ENCODE measurements at regions not wholly inside any gene's neighbourhood (a gene's known extent, or its start where the extent isn't known, plus 50 kb on each side); places are given as distances from the start of the nearest gene placed in this dataset.
A peak's percentile ranks its signal among the peaks of the same experiment; 100 is the strongest.
"Not testable (repeated sequence)": the region's sequence is repeated elsewhere in the genome, so short reads cannot be mapped to it uniquely, and the experiment has no call there.

DNA sequence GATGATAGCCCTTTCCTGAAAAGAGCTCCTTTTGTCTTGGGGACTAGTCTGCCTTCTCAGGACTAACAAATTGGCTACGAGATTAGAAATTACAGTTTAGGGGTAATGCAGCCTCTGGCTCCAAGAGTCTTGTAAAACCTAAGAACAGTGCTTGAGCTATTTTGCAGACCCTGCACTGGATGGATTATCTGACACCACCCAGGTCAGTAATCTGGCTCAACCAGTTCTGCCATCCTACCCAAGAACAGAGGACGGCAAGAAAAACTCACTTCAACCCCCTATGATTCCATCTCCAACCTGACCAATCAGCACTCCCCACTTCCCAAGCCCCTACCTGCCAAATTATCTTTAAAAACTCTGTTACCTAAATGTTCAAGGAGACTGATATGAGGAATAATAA lies 225.1 kb downstream of the FAM47A start:
- H3K4me3 ChIP-seq (ENCODE audit: low read length), result no peak overlapping the region
- H3K9me3 ChIP-seq (ENCODE audit: control insufficient read depth, low read length), result peaks cover 15% of the 10 kb centered on the region
- no peaks in the 10 kb centered on the region for H3K36me3 ChIP-seq (ENCODE audit: control insufficient read depth, insufficient read depth, low read length, severe bottlenecking)
- H3K27me3 ChIP-seq (replicated peaks; ENCODE audit: control insufficient read depth, insufficient read depth, low read length), result peaks cover 5% of the 10 kb centered on the region
- no peaks in the 10 kb centered on the region for H3K4me1 ChIP-seq (ENCODE audit: control insufficient read depth, insufficient read depth, low read length)
- DNase-seq (ENCODE audit: low read depth), result no peak
- no peak overlapping the region for H3K9ac ChIP-seq (ENCODE audit: low read length)

DNA sequence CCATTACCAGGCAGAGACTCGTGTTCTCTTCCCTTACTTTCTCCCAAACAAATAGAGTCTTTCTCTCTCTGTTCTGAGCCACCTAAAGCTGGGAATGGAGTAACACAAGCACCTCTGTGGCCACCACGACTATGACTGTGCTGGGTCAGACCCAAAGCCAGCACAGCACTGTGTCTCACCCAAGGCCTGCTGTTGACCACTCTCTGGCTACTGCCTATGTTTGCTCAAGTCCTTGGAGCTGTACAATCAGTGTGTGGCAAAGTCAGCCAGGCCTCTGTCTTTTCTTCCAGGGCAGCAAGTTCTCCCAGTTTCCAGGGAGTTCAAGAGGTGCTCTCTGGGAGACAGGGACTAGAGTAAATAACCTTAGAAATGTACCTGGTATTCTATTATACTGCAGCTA lies 239.4 kb downstream of the FAM47A start:
- Histone ChIP-seq H3K9me3 (ENCODE audit: control insufficient read depth, low read length) (no peaks in the 10 kb centered on the region), H3K36me3 (ENCODE audit: control insufficient read depth, insufficient read depth, low read length, severe bottlenecking) (no peaks in the 10 kb centered on the region), H3K4me3 (ENCODE audit: low read length) (no peak overlapping the region), H3K9ac (ENCODE audit: low read length) (no peak overlapping the region), H3K27me3 (replicated peaks; ENCODE audit: control insufficient read depth, insufficient read depth, low read length) (no peaks in the 10 kb centered on the region), H3K4me1 (ENCODE audit: control insufficient read depth, insufficient read depth, low read length) (no peaks in the 10 kb centered on the region)
- no peak for DNase-seq (ENCODE audit: low read depth)

DNA sequence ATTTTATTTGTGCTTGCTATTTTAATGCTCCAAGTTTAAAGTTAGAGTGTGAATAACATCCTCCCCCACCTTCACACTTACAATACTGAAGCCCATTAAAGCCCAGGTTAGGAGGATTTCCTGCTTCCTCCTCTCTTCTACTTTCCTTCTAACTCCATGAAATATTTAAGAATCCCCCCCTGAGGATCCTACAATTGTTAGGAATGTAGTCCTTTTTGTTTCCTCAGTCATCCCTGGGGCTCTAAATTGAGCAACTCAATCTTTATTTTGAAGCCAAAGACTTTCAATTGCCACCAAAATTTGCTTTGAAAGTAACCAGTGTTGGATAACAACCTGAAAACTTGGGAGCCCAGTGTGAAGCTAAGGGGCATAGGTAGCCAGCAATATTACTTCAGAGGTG lies 276.9 kb downstream of the FAM47A start:
- Histone ChIP-seq H3K9ac (ENCODE audit: low read length) (no peak overlapping the region), H3K4me3 (ENCODE audit: low read length) (no peak overlapping the region), H3K36me3 (ENCODE audit: control insufficient read depth, insufficient read depth, low read length, severe bottlenecking) (no peaks in the 10 kb centered on the region), H3K4me1 (ENCODE audit: control insufficient read depth, insufficient read depth, low read length) (no peaks in the 10 kb centered on the region), H3K9me3 (ENCODE audit: control insufficient read depth, low read length) (no peaks in the 10 kb centered on the region), H3K27me3 (replicated peaks; ENCODE audit: control insufficient read depth, insufficient read depth, low read length) (no peaks in the 10 kb centered on the region)
- no peak for DNase-seq (ENCODE audit: low read depth)

DNA sequence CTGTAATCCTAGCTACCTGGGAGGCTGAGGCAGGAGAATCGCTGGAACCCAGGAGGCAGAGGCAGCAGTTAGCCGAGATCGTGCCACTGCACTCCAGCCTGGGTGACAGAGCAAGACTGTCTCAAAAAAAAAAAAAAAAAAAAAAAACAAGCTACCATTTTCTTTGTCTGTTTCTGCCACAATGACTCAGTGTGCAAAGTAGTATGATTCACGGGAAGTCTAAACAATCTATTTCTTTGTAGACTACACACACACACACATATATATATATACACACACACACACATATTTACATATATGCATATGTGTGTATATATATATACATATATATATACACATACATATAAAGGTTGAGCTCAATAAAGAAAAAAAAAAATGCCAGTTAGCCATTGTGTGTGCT lies 280.0 kb downstream of the FAM47A start:
- not testable (repeated sequence) for H3K9me3 ChIP-seq (ENCODE audit: control insufficient read depth, low read length); H3K36me3 ChIP-seq (ENCODE audit: control insufficient read depth, insufficient read depth, low read length, severe bottlenecking)

DNA sequence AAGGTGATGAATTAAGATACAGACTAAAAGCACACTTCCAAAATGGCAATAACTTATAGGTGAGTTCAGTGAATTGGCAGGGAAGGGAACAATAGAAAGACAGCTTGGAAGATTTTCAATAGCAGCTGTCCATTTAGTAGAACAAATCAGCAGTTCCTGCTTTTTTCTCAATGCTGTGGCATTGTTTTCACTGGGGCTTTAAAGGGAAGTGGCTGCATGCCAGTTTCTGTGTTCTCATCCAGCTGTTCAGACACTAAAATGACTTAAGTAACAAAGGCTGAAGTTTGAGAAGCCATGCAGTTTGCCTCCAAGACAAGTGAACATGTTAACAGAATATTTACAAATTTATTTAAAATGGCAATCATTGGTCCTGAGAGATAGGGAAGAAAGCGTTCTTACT lies 291.9 kb downstream of the FAM47A start:
- H3K36me3 ChIP-seq (ENCODE audit: control insufficient read depth, insufficient read depth, low read length, severe bottlenecking), result no peaks in the 10 kb centered on the region
- no peak for DNase-seq (ENCODE audit: low read depth)
- no peak overlapping the region for H3K9ac ChIP-seq (ENCODE audit: low read length)
- H3K4me3 ChIP-seq (ENCODE audit: low read length), result no peak overlapping the region
- H3K27me3 ChIP-seq (replicated peaks; ENCODE audit: control insufficient read depth, insufficient read depth, low read length), result no peaks in the 10 kb centered on the region
- H3K4me1 ChIP-seq (ENCODE audit: control insufficient read depth, insufficient read depth, low read length), result no peaks in the 10 kb centered on the region
- peaks cover 10% of the 10 kb centered on the region for H3K9me3 ChIP-seq (ENCODE audit: control insufficient read depth, low read length)

More for the DNA sequence above, 280.0 kb downstream of the FAM47A start:
- not testable (repeated sequence) for H3K27me3 ChIP-seq (replicated peaks; ENCODE audit: control insufficient read depth, insufficient read depth, low read length); H3K9ac ChIP-seq (ENCODE audit: low read length); H3K4me1 ChIP-seq (ENCODE audit: control insufficient read depth, insufficient read depth, low read length); DNase-seq (ENCODE audit: low read depth); H3K4me3 ChIP-seq (ENCODE audit: low read length)

DNA sequence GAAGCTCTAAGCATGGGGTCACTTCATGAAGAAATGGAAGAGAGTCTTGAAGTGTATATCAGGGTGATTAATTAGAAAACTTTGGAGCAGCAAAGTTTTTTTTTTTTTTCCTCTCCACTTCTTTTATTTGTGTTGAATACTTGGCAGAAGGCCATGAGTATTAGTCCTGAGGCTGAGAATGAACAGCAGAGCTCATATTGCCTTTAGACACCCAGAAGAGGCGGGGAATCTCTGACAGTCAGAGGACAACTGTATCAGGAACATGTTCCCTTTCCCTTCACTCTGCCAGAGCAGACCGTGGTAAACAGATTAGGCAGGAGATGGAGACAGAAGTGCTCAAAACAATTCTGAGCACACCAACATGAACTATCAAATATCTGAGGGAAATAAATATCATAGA lies 300.9 kb downstream of the FAM47A start:
- DNase-seq (ENCODE audit: low read depth), result no peak
- peaks cover 11% of the 10 kb centered on the region for H3K9me3 ChIP-seq (ENCODE audit: control insufficient read depth, low read length)
- no peak overlapping the region for H3K9ac ChIP-seq (ENCODE audit: low read length)
- no peaks in the 10 kb centered on the region for H3K4me1 ChIP-seq (ENCODE audit: control insufficient read depth, insufficient read depth, low read length)
- no peak overlapping the region for H3K4me3 ChIP-seq (ENCODE audit: low read length)
- no peaks in the 10 kb centered on the region for H3K27me3 ChIP-seq (replicated peaks; ENCODE audit: control insufficient read depth, insufficient read depth, low read length)
- no peaks in the 10 kb centered on the region for H3K36me3 ChIP-seq (ENCODE audit: control insufficient read depth, insufficient read depth, low read length, severe bottlenecking)

DNA sequence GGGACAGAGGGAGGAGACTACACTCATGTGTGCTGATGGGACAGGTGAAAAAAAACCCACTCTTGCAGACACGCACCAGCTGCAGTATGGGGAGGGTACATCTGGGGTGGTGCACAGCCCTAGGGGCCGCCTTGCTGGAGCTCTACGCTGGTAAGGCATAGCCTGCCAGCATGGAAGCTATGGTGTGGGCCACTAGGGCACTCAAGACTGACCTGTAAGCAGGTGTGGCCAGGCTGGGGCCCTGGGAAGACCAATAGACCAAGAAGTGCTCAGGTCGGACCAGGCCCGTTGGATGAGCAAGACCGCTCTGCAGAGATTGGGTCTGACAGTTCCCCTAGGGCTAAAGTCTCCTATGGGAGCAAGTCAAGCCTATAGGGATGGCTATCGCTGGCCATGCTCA lies 314.8 kb downstream of the FAM47A start:
- no peaks in the 10 kb centered on the region for H3K4me1 ChIP-seq (ENCODE audit: control insufficient read depth, insufficient read depth, low read length)
- peaks cover 5% of the 10 kb centered on the region for H3K27me3 ChIP-seq (replicated peaks; ENCODE audit: control insufficient read depth, insufficient read depth, low read length)
- no peak overlapping the region for H3K9ac ChIP-seq (ENCODE audit: low read length)
- H3K36me3 ChIP-seq (ENCODE audit: control insufficient read depth, insufficient read depth, low read length, severe bottlenecking), result no peaks in the 10 kb centered on the region
- no peak for DNase-seq (ENCODE audit: low read depth)
- H3K4me3 ChIP-seq (ENCODE audit: low read length), result no peak overlapping the region
- no peaks in the 10 kb centered on the region for H3K9me3 ChIP-seq (ENCODE audit: control insufficient read depth, low read length)

DNA sequence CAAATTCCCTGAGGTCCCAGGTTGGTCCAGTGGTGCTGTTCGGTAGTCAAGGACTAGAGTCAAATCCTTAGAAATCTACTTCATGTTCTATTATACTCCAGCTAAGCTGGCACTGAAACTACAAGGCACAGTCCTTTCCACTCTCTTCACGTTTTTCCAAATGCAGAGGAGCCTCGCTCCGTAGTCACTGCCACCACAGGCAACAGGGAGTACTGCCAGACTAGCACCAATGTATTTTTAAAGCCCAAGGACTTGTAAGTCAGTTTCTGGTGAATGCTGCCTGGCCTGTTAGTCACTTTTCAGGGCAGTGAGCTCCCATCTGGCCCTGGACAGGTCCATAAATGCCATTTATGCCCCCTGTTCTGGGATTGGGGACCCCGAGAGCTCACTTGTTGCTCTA lies 323.5 kb downstream of the FAM47A start:
- Histone ChIP-seq H3K4me1 (ENCODE audit: control insufficient read depth, insufficient read depth, low read length) (no peaks in the 10 kb centered on the region), H3K27me3 (replicated peaks; ENCODE audit: control insufficient read depth, insufficient read depth, low read length) (no peaks in the 10 kb centered on the region), H3K9ac (ENCODE audit: low read length) (no peak overlapping the region), H3K36me3 (ENCODE audit: control insufficient read depth, insufficient read depth, low read length, severe bottlenecking) (no peaks in the 10 kb centered on the region), H3K9me3 (ENCODE audit: control insufficient read depth, low read length) (peaks cover 2% of the 10 kb centered on the region), H3K4me3 (ENCODE audit: low read length) (no peak overlapping the region)
- no peak for DNase-seq (ENCODE audit: low read depth)

DNA sequence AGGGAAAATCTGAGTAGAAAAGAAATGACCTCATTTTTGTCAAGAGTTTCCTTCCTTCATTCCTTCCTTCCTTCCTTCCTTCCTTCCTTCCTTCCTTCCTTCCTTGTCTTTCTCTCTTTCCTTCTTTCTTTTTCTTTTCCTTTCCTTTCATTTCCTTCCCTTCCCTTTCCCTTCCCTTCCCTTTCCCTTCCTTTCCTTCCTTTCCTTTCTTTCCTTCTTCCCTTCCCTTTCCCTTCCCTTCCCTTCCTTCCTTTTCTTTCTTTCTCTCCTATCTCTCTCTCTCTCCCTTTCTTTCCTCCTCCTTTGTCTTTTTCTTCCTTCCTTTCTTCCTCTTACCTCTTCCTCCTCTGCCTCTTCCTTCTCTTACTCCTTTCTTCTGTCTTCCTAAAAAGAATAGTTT lies 347.6 kb downstream of the FAM47A start:
- Histone ChIP-seq H3K9me3 (ENCODE audit: control insufficient read depth, low read length) (no peaks in the 10 kb centered on the region), H3K9ac (ENCODE audit: low read length) (no peak overlapping the region), H3K4me1 (ENCODE audit: control insufficient read depth, insufficient read depth, low read length) (no peaks in the 10 kb centered on the region), H3K4me3 (ENCODE audit: low read length) (no peak overlapping the region), H3K36me3 (ENCODE audit: control insufficient read depth, insufficient read depth, low read length, severe bottlenecking) (no peaks in the 10 kb centered on the region), H3K27me3 (replicated peaks; ENCODE audit: control insufficient read depth, insufficient read depth, low read length) (no peaks in the 10 kb centered on the region)
- no peak for DNase-seq (ENCODE audit: low read depth)

DNA sequence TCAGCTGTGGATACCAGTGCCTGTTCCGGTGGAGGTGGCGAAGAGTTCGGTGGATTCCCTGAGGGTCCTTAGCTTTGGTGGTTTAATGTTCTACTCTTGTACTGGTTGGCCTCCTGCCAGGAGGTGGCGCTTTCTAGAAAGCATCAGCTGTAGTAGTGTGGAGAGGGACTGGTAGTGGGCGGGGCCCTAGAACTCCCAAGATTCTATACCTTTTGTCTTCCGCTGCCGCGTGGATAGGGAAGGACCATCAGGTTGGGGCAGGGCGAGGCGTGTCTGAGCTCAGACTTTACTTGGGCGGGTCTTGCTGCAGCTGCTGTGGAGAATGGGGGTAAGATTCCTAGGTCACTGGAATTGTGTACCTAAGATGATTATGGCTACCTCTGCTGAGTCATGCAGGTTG lies 390.3 kb downstream of the FAM47A start:
- Histone ChIP-seq H3K27me3 (replicated peaks; ENCODE audit: control insufficient read depth, insufficient read depth, low read length) (no peaks in the 10 kb centered on the region), H3K36me3 (ENCODE audit: control insufficient read depth, insufficient read depth, low read length, severe bottlenecking) (no peaks in the 10 kb centered on the region), H3K9ac (ENCODE audit: low read length) (no peak overlapping the region), H3K4me1 (ENCODE audit: control insufficient read depth, insufficient read depth, low read length) (no peaks in the 10 kb centered on the region), H3K9me3 (ENCODE audit: control insufficient read depth, low read length) (peaks cover 6% of the 10 kb centered on the region), H3K4me3 (ENCODE audit: low read length) (no peak overlapping the region)
- no peak for DNase-seq (ENCODE audit: low read depth)

DNA sequence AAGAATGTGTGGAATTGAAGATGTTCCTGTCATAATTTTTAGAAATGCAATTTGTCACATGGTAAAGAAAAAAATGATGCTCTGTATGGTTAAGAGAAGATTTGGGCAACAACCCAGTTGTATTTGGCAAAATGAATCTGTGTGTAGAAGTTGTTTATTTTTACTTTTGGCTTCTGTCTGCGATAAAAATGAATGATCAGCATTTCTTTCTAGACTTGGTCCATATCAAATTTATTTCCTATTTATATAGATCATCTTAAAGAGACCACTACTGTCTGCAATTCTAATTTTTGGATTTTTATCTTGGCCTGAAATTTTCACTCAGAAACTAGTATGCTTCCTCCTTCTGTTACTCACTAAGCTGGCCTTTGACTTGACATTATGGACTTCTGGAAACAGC lies 396.9 kb downstream of the FAM47A start:
- no peak for DNase-seq (ENCODE audit: low read depth)
- Histone ChIP-seq H3K27me3 (replicated peaks; ENCODE audit: control insufficient read depth, insufficient read depth, low read length) (no peaks in the 10 kb centered on the region), H3K9me3 (ENCODE audit: control insufficient read depth, low read length) (peaks cover 4% of the 10 kb centered on the region), H3K4me1 (ENCODE audit: control insufficient read depth, insufficient read depth, low read length) (no peaks in the 10 kb centered on the region), H3K36me3 (ENCODE audit: control insufficient read depth, insufficient read depth, low read length, severe bottlenecking) (no peaks in the 10 kb centered on the region), H3K9ac (ENCODE audit: low read length) (no peak overlapping the region), H3K4me3 (ENCODE audit: low read length) (no peak overlapping the region)

DNA sequence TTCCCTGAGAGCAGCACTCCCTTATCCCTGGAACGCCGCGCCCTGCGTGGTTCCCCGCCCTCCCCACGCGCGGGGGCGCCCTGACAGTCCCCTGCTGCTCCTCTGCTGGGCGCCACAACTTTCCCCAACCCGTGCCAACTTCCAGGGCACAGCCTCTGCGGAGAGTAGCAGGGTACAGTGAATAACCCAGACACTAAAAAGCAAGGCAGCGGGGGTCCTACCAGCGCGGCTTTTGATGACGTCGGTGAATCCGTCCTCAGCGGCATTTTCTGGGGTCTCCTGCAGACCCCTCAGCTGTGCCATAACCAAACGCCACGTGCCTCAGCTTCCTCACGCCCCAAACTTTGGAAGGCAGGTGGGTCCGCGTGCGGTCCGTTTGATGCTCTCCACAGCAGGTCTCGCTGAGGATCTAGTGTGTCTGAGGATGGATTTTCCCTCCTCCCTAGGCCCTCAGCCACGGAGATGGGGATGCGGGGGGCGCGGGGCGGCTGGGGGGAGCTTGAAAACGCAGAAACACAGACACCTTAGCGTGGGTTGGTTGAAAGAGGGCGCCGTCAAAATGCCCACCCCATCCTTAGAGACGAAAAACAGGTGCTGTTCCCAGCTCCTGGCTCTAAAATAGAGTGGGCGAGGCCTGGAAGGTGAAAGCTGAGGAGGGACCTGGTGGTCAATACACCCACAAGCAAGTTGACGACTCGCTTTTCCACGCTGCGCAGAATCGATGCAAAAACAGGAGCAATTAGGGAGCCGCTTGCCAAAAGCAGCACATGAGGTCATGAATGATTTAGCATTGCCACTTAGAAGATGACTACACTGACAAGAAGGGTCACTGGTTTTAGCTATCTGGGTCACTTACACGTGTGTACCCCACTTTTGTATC lies 405.6 kb downstream of the FAM47A start:
- DNase-seq (ENCODE audit: low read depth), result no peak
- H3K4me3 ChIP-seq (ENCODE audit: low read length), result peak overlapping the region; percentile 57
- H3K9ac ChIP-seq (ENCODE audit: low read length), result no peak overlapping the region
- peaks cover 15% of the 10 kb centered on the region for H3K27me3 ChIP-seq (replicated peaks; ENCODE audit: control insufficient read depth, insufficient read depth, low read length)
- no peaks in the 10 kb centered on the region for H3K36me3 ChIP-seq (ENCODE audit: control insufficient read depth, insufficient read depth, low read length, severe bottlenecking)
- H3K4me1 ChIP-seq (ENCODE audit: control insufficient read depth, insufficient read depth, low read length), result peaks cover 4% of the 10 kb centered on the region
- no peaks in the 10 kb centered on the region for H3K9me3 ChIP-seq (ENCODE audit: control insufficient read depth, low read length)
